ENCODE measurements at regions not wholly inside any gene's neighbourhood (a gene's known extent, or its start where the extent isn't known, plus 50 kb on each side); places are given as distances from the start of the nearest gene placed in this dataset.

GRCh38 chr7:81218480-81219106 lies 299.7 kb upstream of the SEMA3C start:
- TF ChIP-seq POLR2AphosphoS5 (IDR thresholded peaks at IDR 0.05; ENCODE audit: low read depth, low read length): no peak
- TF ChIP-seq TAF1 (IDR thresholded peaks at IDR 0.05; ENCODE audit: borderline replicate concordance, insufficient read depth, low read length): no peak
- TF ChIP-seq SIN3A (IDR thresholded peaks at IDR 0.05; ENCODE audit: borderline replicate concordance, insufficient read depth, low read length): no peak
- TF ChIP-seq FOXP2 (optimal IDR thresholded peaks at IDR 0.05; ENCODE audit: borderline replicate concordance, extremely low read depth, extremely low read length, insufficient read depth): no peak
- no peak for TF ChIP-seq REST (IDR thresholded peaks at IDR 0.05; ENCODE audit: insufficient read depth in 1 of 2, low read depth in 2 of 2, low read length in 2 of 2)

DNA sequence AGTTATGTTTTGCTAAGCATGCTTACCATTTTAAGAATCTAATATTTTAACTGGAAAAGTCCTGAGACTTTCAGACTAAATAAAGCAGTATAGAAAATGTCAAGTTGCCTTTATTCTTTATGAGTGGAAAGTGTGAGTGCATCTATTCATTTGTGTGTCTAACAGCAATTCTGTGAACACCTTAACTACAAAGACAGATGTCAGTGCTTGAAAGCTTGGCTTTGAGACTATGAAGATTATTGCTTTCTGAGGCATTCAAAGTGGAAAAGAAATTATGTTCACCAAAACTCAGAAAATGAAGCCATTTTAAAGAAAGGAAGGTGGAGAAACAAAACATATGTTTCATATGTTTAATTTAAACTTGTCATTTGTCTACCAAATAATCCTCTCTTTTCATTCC lies 294.5 kb upstream of the SEMA3C start:
- TF ChIP-seq POLR2AphosphoS5 (IDR thresholded peaks at IDR 0.05; ENCODE audit: low read depth, low read length): no peak
- no peak for TF ChIP-seq SIN3A (IDR thresholded peaks at IDR 0.05; ENCODE audit: borderline replicate concordance, insufficient read depth, low read length)
- no peak for TF ChIP-seq FOXP2 (optimal IDR thresholded peaks at IDR 0.05; ENCODE audit: borderline replicate concordance, extremely low read depth, extremely low read length, insufficient read depth)
- no peak for TF ChIP-seq TAF1 (IDR thresholded peaks at IDR 0.05; ENCODE audit: borderline replicate concordance, insufficient read depth, low read length)
- TF ChIP-seq REST (IDR thresholded peaks at IDR 0.05; ENCODE audit: insufficient read depth in 1 of 2, low read depth in 2 of 2, low read length in 2 of 2): no peak

- no peak for TF ChIP-seq FOXP2 (optimal IDR thresholded peaks at IDR 0.05; ENCODE audit: borderline replicate concordance, extremely low read depth, extremely low read length, insufficient read depth)
- TF ChIP-seq SIN3A (IDR thresholded peaks at IDR 0.05; ENCODE audit: borderline replicate concordance, insufficient read depth, low read length): no peak
- no peak for TF ChIP-seq TAF1 (IDR thresholded peaks at IDR 0.05; ENCODE audit: borderline replicate concordance, insufficient read depth, low read length)
- no peak for TF ChIP-seq REST (IDR thresholded peaks at IDR 0.05; ENCODE audit: insufficient read depth in 1 of 2, low read depth in 2 of 2, low read length in 2 of 2)
- TF ChIP-seq POLR2AphosphoS5 (IDR thresholded peaks at IDR 0.05; ENCODE audit: low read depth, low read length): no peak
These were observed 293.1 kb upstream of the SEMA3C start for GRCh38 chr7:81211934-81212320.

DNA sequence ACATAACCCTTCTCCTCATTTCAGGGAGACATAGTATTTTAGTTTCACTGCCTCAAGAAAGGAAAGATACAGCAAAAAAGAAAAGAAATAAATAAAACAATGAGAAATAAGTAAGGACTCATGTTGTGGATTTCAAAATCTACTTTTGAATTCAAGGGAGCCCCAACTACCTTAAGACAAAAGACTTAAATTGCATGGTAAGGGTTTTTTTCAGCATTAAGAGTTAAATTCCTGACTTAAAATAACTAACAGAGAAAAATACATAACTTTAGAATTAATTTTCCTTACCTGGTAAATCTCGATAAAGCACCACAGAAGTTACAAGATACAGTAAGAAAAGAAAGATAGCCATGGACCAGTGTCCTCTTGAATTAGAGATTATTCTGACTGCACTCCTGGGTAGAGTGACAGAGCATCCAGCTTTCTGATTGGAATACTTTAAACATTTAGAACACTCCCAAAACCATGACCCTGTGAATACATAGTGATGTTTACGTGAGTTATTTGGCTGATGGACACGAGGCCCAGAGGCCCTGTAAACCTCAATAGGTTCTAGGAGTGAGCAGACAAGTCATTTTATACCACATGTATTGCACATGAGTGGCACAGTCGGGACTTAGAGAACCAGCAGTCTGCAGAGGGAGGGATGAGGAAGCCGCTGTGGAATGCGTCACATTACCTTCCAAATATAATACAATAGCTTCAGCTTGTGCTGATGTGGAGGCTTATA lies 292.5 kb upstream of the SEMA3C start:
- no peak for TF ChIP-seq REST (IDR thresholded peaks at IDR 0.05; ENCODE audit: insufficient read depth in 1 of 2, low read depth in 2 of 2, low read length in 2 of 2)
- no peak for TF ChIP-seq FOXP2 (optimal IDR thresholded peaks at IDR 0.05; ENCODE audit: borderline replicate concordance, extremely low read depth, extremely low read length, insufficient read depth)
- no peak for TF ChIP-seq SIN3A (IDR thresholded peaks at IDR 0.05; ENCODE audit: borderline replicate concordance, insufficient read depth, low read length)
- no peak for TF ChIP-seq POLR2AphosphoS5 (IDR thresholded peaks at IDR 0.05; ENCODE audit: low read depth, low read length)
- TF ChIP-seq TAF1 (IDR thresholded peaks at IDR 0.05; ENCODE audit: borderline replicate concordance, insufficient read depth, low read length): no peak

All from PFSK-1 (cell line).